ENCODE measurements at regions not wholly inside any gene's neighbourhood (a gene's known extent, or its start where the extent isn't known, plus 50 kb on each side); places are given as distances from the start of the nearest gene placed in this dataset.

DNA sequence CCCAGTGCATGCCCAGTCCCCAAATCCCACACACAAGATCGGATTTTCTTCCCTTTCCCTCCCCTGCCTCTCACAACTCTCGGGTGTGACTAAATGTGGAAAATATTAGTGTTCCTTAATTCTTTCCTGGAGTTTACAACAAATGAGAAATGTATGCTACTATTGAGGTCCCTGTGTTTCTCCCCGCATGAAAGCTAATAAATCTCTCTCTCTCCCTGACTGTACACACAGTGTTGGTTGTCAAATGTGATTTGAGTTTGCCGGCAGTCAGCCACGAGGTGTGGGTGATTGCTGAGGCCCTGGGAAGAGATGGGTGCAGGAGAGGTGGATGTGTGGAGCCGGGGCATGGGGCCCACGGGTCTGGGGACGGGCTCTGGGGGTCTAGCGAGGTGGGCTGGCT lies 161.4 kb upstream of the IQSEC1 start (continued):
- TF ChIP-seq JUND (IDR thresholded peaks at IDR 0.05; ENCODE audit: borderline replicate concordance, low read depth, low read length), result no peak
- TF ChIP-seq JUND (tag; IDR thresholded peaks at IDR 0.05; ENCODE audit: borderline replicate concordance, low read depth, low read length), result no peak
- TF ChIP-seq FOXJ3 (CRISPR knock-in tag; IDR thresholded peaks at IDR 0.05), result no peak
- TF ChIP-seq, protein P1, sequence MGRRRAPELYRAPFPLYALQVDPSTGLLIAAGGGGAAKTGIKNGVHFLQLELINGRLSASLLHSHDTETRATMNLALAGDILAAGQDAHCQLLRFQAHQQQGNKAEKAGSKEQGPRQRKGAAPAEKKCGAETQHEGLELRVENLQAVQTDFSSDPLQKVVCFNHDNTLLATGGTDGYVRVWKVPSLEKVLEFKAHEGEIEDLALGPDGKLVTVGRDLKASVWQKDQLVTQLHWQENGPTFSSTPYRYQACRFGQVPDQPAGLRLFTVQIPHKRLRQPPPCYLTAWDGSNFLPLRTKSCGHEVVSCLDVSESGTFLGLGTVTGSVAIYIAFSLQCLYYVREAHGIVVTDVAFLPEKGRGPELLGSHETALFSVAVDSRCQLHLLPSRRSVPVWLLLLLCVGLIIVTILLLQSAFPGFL (CRISPR knock-in tag; IDR thresholded peaks at IDR 0.05), result no peak
- TF ChIP-seq, protein P2, sequence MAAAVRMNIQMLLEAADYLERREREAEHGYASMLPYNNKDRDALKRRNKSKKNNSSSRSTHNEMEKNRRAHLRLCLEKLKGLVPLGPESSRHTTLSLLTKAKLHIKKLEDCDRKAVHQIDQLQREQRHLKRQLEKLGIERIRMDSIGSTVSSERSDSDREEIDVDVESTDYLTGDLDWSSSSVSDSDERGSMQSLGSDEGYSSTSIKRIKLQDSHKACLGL (CRISPR knock-in tag; IDR thresholded peaks at IDR 0.05; ENCODE audit: borderline replicate concordance, poor library complexity, severe bottlenecking), result no peak
- no peak for TF ChIP-seq ZNF609 (CRISPR knock-in tag; IDR thresholded peaks at IDR 0.05; ENCODE audit: borderline replicate concordance)
- no peak for TF ChIP-seq FUS (optimal IDR thresholded peaks at IDR 0.05; ENCODE audit: low read depth, low read length)

Measured in K562 (cell line).